ENCODE measurements at regions not wholly inside any gene's neighbourhood (a gene's known extent, or its start where the extent isn't known, plus 50 kb on each side); places are given as distances from the start of the nearest gene placed in this dataset.

- DNase-seq: no peak
Observed at GRCh38 chr12:107894589-107894988, 120.1 kb downstream of the ASCL4 start.

GRCh38 chr12:107895966-107896365 is 121.5 kb downstream of the ASCL4 start:
- no peak for DNase-seq

- DNase-seq: no peak
Observed at GRCh38 chr12:107900588-107900987, 126.1 kb downstream of the ASCL4 start.

- DNase-seq: no peak
Observed at GRCh38 chr12:107903341-107904061, 129.0 kb downstream of the ASCL4 start.

GRCh38 chr12:107906707-107907106 is 132.2 kb downstream of the ASCL4 start:
- no peak for DNase-seq

GRCh38 chr12:107912421-107913004 is 138.0 kb downstream of the ASCL4 start:
- peak; percentile 39 to 40 for DNase-seq

- no peak for DNase-seq
Observed at GRCh38 chr12:107914460-107914977, 140.0 kb downstream of the ASCL4 start.

GRCh38 chr12:107917912-107918800 is 143.7 kb downstream of the ASCL4 start:
- no peak for DNase-seq

- no peak for DNase-seq
Observed at GRCh38 chr12:107921062-107921461, 146.6 kb downstream of the ASCL4 start.

GRCh38 chr12:107925125-107925524 is 150.6 kb downstream of the ASCL4 start:
- no peak for DNase-seq

GRCh38 chr12:107929436-107929835 is 154.9 kb downstream of the ASCL4 start:
- no peak for DNase-seq

GRCh38 chr12:107931761-107932160 is 157.3 kb downstream of the ASCL4 start:
- no peak for DNase-seq

GRCh38 chr12:107938446-107938845 is 163.9 kb downstream of the ASCL4 start:
- no peak for DNase-seq

- no peak for DNase-seq
Observed at GRCh38 chr12:107948391-107948945, 174.0 kb downstream of the ASCL4 start.

- no peak for DNase-seq
Observed at GRCh38 chr12:107951024-107951423, 176.5 kb downstream of the ASCL4 start.

GRCh38 chr12:107955966-107956643 is 173.0 kb upstream of the WSCD2 start:
- DNase-seq: no peak

GRCh38 chr12:107957459-107957858 is 171.6 kb upstream of the WSCD2 start:
- no peak for DNase-seq

- DNase-seq: no peak
Observed at GRCh38 chr12:107963635-107964034, 165.5 kb upstream of the WSCD2 start.

GRCh38 chr12:107967170-107967569 is 161.9 kb upstream of the WSCD2 start:
- no peak for DNase-seq

- no peak for DNase-seq
Observed at GRCh38 chr12:107973950-107974349, 155.1 kb upstream of the WSCD2 start.

- DNase-seq: no peak
Observed at GRCh38 chr12:107976331-107976730, 152.8 kb upstream of the WSCD2 start.

GRCh38 chr12:107978201-107978600 is 150.9 kb upstream of the WSCD2 start:
- no peak for DNase-seq

GRCh38 chr12:107978641-107979040 is 150.4 kb upstream of the WSCD2 start:
- DNase-seq: no peak

Measured in activated CD4-positive, alpha-beta T cell treated with anti-CD3 and anti-CD28 coated beads for 4 hours (primary cell).